Activated T-cell treated with anti-CD3 and anti-CD28 coated beads for 24 hours (primary cell): ENCODE measurements at regions not wholly inside any gene's neighbourhood (a gene's known extent, or its start where the extent isn't known, plus 50 kb on each side); places are given as distances from the start of the nearest gene placed in this dataset.

Experiments used
- DNase-seq: peaks from one replicate; pipeline ENCODE4 v3.0.0-alpha.2; 2020; ENCODE audit warnings: low read depth

- DNase-seq = no peak
These were observed 188.6 kb downstream of the BMP2 start for GRCh38 chr20:6956056-6956455.

DNA sequence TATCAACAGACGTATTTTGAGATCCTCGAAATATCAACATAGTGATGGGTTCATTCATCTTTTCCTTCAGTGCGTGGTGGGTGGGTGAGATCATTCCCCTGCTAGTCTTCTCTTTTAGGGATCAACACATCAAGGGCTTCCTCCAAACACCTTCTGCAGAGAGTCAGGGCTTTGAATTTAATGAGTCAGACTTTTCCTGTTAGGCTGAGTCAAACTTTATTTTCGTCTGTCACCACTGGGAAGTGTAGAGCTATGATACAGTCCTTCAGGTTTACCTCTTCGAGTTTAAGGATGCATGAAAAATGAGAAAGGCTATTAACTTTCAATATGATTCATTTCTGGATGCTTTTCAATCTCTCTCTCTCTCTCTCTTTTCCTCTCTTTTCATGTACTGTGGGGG, 189.1 kb downstream of the BMP2 start:
- no peak for DNase-seq

- no peak for DNase-seq
These were observed 192.4 kb downstream of the BMP2 start for GRCh38 chr20:6959900-6960312.

DNA sequence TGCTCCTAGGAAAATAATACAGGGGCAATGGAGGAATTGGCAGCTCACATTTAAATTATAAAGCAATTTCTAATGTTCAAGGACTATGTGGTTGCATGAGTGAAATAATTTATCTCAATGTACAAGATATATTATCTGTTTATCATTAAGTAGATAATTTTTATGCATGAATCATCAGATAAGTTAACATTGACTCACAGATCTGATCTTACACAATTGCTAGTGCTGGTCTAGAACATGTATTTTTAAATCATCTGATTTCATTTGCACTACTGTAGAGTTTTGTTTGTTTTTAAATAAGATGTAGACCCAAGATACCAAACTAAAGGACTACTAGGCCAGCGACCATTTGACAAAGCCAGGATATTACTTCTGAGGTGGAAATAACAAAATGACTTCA, 199.2 kb downstream of the BMP2 start:
- DNase-seq = no peak

GRCh38 chr20:6974838-6975237, 207.4 kb downstream of the BMP2 start:
- DNase-seq = no peak

GRCh38 chr20:6975311-6975710, 207.8 kb downstream of the BMP2 start:
- no peak for DNase-seq

DNA sequence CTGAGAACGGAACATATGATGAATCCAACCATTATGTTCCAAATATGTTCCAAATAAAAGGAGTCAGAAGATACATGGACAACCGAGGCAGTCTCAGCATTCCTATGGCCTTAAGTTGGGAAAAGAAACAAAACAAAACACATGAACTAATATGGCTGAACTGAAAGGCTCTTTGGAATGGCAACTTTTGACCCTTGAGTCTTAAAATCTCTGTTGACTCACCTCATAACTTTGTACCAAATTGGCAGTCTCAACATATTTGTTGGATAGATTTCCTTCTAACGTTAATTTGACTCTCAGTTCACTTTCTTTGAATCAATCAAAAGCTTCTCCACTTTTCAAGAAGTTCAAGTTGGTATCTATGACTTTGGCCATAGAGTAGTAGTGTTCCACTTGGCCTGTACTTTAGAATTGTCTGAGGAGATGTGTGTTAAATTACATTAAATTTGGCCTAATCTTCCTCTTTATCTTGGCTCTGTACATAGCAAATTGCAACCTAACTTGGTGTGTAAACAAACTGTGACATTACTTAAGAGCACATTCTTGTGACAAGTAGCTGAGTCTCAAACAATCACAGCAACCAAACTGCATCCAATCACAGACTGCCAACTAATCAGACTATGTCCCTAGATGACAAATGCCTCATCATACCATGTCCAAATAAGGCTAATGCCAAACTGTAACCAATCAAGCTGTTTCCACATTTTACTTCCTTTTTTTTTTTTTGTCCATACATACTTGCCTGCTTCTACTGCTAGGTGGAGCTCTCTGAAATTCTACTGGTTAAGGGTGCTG, 208.8 kb downstream of the BMP2 start:
- DNase-seq = no peak

DNA sequence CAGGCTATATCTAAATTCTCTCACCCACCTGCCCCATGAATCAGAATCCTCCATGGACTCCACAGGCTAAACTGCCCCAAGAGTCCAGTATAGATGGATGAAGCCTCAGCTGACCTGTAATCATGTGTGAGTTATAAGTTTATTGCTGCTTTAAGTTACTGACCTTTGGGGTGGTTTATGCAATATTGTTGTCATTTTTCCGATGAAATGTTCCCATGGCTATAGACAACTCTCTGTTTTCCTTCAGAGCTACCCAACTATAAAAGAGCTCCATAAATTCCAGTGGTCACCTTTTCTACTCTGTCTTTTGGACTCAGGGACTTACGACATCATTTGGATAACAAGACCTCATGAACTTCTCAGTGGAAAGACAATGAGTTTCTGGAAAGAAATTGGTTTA, 212.1 kb downstream of the BMP2 start:
- DNase-seq = no peak

GRCh38 chr20:6993011-6993410, 225.5 kb downstream of the BMP2 start:
- no peak for DNase-seq

- DNase-seq = no peak
These were observed 226.0 kb downstream of the BMP2 start for GRCh38 chr20:6993511-6993910.

GRCh38 chr20:6994452-6994851, 227.0 kb downstream of the BMP2 start:
- DNase-seq = no peak

DNA sequence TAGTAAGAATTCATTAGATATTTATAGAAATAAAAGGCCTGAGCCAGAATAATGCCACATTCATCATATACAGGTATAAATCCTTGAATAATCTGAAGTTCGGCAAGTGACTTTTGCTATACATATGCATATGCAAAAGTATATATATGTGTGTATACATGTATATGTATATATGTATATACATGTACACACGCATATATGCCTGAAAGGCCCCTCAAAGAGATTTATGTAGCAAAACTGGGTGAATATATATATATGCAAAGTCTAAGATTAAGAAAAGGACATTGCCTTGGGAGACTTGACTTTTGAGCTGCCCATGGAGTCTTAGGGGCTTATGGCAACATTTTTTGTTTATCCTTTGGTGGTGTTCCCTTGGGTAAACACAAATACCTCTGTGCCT, 231.4 kb downstream of the BMP2 start:
- DNase-seq = no peak

DNA sequence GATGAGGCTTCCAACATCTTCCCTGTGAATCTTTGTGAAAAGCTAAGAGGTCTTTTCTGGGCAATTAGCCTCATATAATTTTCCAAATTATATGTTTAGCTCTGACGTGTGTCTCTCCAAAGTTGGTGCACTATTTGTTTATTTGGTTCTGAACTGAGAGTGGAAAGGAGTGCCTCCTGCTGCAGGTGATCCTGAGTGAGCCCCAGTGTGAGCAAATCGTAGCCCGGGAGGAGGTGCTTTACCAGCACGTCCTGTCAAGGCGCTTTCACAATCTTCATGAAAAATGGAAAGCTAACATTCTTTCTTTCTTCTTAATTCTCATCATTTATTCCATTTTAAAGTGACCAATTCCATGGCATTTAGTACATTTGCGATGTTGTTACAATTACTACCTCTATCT, 231.9 kb downstream of the BMP2 start:
- no peak for DNase-seq

DNA sequence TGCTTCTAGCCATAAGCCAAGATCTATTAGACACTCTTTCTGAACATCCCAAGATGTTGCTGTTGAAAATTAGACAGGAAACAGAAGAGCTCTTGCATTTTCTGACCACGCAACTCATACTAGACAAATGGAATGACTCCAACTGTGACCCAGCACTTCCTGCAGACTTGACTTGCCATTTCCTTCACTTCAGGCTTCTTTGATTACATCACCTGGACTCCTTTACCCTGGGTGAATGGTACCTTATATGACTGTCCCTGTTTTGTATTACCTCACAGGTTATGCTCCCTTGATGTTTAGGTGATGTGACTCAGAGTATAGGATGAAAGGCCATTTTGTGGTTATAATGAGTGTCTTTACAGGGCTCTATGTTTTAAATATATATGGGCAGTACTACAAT, 236.1 kb downstream of the BMP2 start:
- no peak for DNase-seq

GRCh38 chr20:7004801-7005200, 237.3 kb downstream of the BMP2 start:
- no peak for DNase-seq

- no peak for DNase-seq
These were observed 243.0 kb downstream of the BMP2 start for GRCh38 chr20:7010527-7010926.

GRCh38 chr20:7015257-7015656, 247.8 kb downstream of the BMP2 start:
- DNase-seq = no peak

DNA sequence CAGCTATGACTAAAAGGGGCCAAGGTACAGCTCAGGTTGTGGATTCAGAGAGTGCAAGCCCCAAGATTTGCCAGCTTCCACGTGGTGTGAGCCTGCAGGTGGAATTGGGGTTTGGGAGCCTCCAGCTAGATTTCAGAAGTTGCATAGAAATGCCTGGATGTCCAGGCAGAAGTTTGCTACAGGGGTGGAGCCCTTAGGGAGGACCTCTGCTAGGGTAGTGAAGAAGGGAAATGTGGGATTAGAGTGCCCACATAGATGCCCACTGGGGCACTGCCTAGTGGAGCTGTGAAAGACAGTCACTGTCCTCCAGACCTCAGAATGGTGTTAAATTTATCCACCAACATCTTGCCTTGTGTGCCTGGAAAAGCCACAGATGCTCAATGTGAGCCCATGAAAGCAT, 255.1 kb downstream of the BMP2 start:
- DNase-seq = no peak

- no peak for DNase-seq
These were observed 258.1 kb downstream of the BMP2 start for GRCh38 chr20:7025635-7026034.

- DNase-seq = no peak
These were observed 261.5 kb downstream of the BMP2 start for GRCh38 chr20:7029019-7029418.

- DNase-seq = no peak
These were observed 263.7 kb downstream of the BMP2 start for GRCh38 chr20:7031222-7031621.

DNA sequence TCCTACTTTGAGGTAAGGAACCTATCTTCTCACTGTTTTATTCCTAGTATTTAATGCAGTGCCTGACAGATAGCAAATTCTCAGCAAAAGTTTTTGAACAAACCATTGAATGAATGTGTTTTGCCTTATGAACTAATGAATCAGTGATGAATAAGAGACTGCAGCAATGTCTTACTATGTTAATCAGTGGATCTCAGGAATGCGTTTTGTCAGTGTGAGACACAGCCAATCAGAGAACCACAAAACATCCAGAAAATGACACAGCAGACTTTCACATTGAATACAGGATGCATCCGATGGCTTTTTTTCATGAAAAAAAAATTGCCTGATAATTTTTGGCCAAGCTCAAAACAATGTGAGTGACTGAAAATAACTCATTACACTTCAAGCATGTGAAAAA, 270.5 kb downstream of the BMP2 start:
- no peak for DNase-seq

- DNase-seq = no peak
These were observed 290.1 kb downstream of the BMP2 start for GRCh38 chr20:7057611-7058010.

DNA sequence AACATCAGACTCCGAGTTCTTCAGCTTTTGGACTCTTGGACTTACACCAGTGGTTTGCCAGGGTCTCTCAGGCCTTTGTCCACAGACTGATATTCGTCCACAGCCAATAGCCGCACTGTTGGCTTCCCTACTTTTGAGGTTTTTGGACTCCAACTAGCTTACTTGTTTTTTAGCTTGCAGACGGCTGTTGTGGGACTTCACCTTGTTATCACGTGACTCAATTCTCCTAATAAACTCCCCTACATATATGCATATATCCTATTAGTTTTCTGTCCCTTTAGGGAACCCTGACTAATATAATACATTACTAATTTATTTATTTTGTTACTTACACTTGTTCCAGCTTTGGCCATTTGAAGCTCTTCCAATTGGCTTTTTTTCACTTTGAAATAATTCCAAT, 311.3 kb downstream of the BMP2 start:
- no peak for DNase-seq
